Suprapubic skin (tissue), 2 donors: ENCODE measurements at regions not wholly inside any gene's neighbourhood (a gene's known extent, or its start where the extent isn't known, plus 50 kb on each side); places are given as distances from the start of the nearest gene placed in this dataset.

Experiments
- EP300 ChIP-seq: sonication (generic); formaldehyde crosslinking; IDR thresholded peaks from one replicate; pipeline ENCODE4 v1.6.1; 2017; ENCODE audit warnings: antibody characterized with exemption
- POLR2A ChIP-seq, 2 donors: fragments of 450-650 bp; IDR thresholded peaks; one replicate each; pipeline ENCODE4 v1.6.1; 2017; ENCODE audit warnings: antibody characterized with exemption in 2 of 2, mild to moderate bottlenecking in 2 of 2, moderate library complexity in 2 of 2

DNA sequence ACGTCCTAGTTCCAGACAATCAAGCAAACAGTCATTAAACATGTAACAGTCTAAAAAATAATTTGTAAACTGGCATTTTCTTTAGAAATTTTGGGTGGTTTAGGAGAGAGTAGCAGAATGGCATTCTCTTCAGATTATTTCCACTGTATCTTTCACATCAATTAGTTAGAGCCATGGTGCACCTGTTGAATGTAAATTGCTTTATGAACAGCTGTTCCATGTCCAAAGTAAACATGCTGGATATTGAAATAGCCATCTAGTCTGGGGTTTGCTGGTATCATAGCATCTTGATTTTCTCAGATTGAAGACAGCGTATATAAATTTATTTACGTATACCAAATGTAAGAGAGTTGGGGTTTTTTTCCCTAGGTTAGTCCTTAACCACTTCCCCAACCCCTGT, 143.6 kb downstream of the RCHY1 start:
- TF ChIP-seq EP300 = no peak
- TF ChIP-seq POLR2A (IDR thresholded peaks at IDR 0.05) = no peak
